BLaER1 treated with 17β-estradiol and CSF1 and Interleukin-3, amounts not matched to agents 10 nM and 100 nM (cell line): ENCODE measurements at regions not wholly inside any gene's neighbourhood (a gene's known extent, or its start where the extent isn't known, plus 50 kb on each side); places are given as distances from the start of the nearest gene placed in this dataset.

Experiments
- H3K27ac ChIP-seq, 11 experiments: shearing (Covaris generic); formaldehyde crosslinking; 2 replicates each; pipeline ENCODE4 v1.8.1; 2022
- H3K27me3 ChIP-seq, 11 experiments: shearing (Covaris generic); formaldehyde crosslinking; 2 replicates each; pipeline ENCODE4 v1.8.1; 2022
- H3K36me3 ChIP-seq, 11 experiments: shearing (Covaris generic); formaldehyde crosslinking; 2 replicates each; pipeline ENCODE4 v1.8.1; 2022
- H3K4me1 ChIP-seq, 10 experiments: shearing (Covaris generic); formaldehyde crosslinking; 2 replicates each; pipeline ENCODE4 v1.8.1; 2022
- H3K4me2 ChIP-seq, 11 experiments: shearing (Covaris generic); formaldehyde crosslinking; 2 replicates each; pipeline ENCODE4 v1.8.1; 2022
- H3K4me3 ChIP-seq, 10 experiments: shearing (Covaris generic); formaldehyde crosslinking; 2 replicates each; pipeline ENCODE4 v1.8.1; 2022
- H3K9ac ChIP-seq, 11 experiments: shearing (Covaris generic); formaldehyde crosslinking; 2 replicates each; pipeline ENCODE4 v1.8.1; 2022
- H3K9me3 ChIP-seq, 11 experiments: shearing (Covaris generic); formaldehyde crosslinking; replicated peaks in 1 of 11; 2 replicates each; pipeline ENCODE4 v1.8.1; 2022
- H4K20me1 ChIP-seq, 11 experiments: shearing (Covaris generic); formaldehyde crosslinking; 2 replicates each; pipeline ENCODE4 v1.8.1; 2022
- Cebpa-rat ChIP-seq, 11 experiments: shearing (Covaris generic); IDR thresholded peaks; 2 replicates each; pipeline ENCODE4 v1.8.1; 2022

- Histone ChIP-seq H3K27me3 (no peaks in the 10 kb centered on the region), H3K27ac (no peak overlapping the region), H3K4me2 (no peak overlapping the region), H4K20me1 (no peaks in the 10 kb centered on the region; a peak in 1 of 22 replicates), H3K4me1 (peaks cover 0 to 14% (median 9%) of the 10 kb centered on the region in 10 experiments; a peak in 9 of 20 replicates), H3K36me3 (no peaks in the 10 kb centered on the region), H3K9me3 (no peaks in the 10 kb centered on the region), H3K9ac (no peak overlapping the region), H3K4me3 (no peak overlapping the region)
- TF ChIP-seq Cebpa-rat (IDR thresholded peaks at IDR 0.05) = no peak
These were observed 187.9 kb upstream of the LYSMD4 start for GRCh38 chr15:99921101-99921500.

- no peak for TF ChIP-seq Cebpa-rat (IDR thresholded peaks at IDR 0.05)
- no peaks in the 10 kb centered on the region for H3K27me3 ChIP-seq
- no peak overlapping the region for H3K4me3 ChIP-seq
- no peak overlapping the region for H3K9ac ChIP-seq
- H3K27ac ChIP-seq = no peak overlapping the region
- peaks cover 0 to 13% (median 9%) of the 10 kb centered on the region in 10 experiments; a peak in 9 of 20 replicates for H3K4me1 ChIP-seq
- no peaks in the 10 kb centered on the region for H4K20me1 ChIP-seq
- no peaks in the 10 kb centered on the region for H3K9me3 ChIP-seq
- H3K4me2 ChIP-seq = no peak overlapping the region
- no peaks in the 10 kb centered on the region for H3K36me3 ChIP-seq
These were observed 184.8 kb upstream of the LYSMD4 start for GRCh38 chr15:99918072-99918471.

GRCh38 chr15:99917252-99917651, 184.0 kb upstream of the LYSMD4 start:
- Histone ChIP-seq H3K4me3 (no peak overlapping the region), H3K4me1 (peaks cover 3 to 18% (median 13%) of the 10 kb centered on the region in 10 experiments; a peak in 18 of 20 replicates), H4K20me1 (no peaks in the 10 kb centered on the region), H3K9ac (no peak overlapping the region), H3K9me3 (no peaks in the 10 kb centered on the region), H3K27ac (no peak overlapping the region), H3K27me3 (no peaks in the 10 kb centered on the region), H3K36me3 (no peaks in the 10 kb centered on the region), H3K4me2 (peak overlapping the region in 6 of 11 experiments; percentile 29 to 62 (median 47); a peak in 9 of 22 replicates)
- TF ChIP-seq Cebpa-rat (IDR thresholded peaks at IDR 0.05) = no peak

- Histone ChIP-seq H3K27me3 (no peaks in the 10 kb centered on the region), H3K27ac (no peak overlapping the region), H3K4me1 (peaks cover 8 to 23% (median 18%) of the 10 kb centered on the region in 10 experiments), H4K20me1 (no peaks in the 10 kb centered on the region), H3K9ac (0 out of 22 replicates have a peak overlapping the region, but pooled peaks of 1 of the 11 experiments have one; percentile 37), H3K4me3 (no peak overlapping the region), H3K36me3 (no peaks in the 10 kb centered on the region), H3K9me3 (no peaks in the 10 kb centered on the region), H3K4me2 (peak overlapping the region in 6 of 11 experiments; percentile 29 to 62 (median 47); a peak in 9 of 22 replicates)
- TF ChIP-seq Cebpa-rat (IDR thresholded peaks at IDR 0.05) = no peak
These were observed 183.5 kb upstream of the LYSMD4 start for GRCh38 chr15:99916668-99917223.

GRCh38 chr15:99914723-99915122, 181.5 kb upstream of the LYSMD4 start:
- Histone ChIP-seq H3K4me1 (peaks cover 13 to 27% (median 21%) of the 10 kb centered on the region in 10 experiments), H3K4me2 (no peak overlapping the region), H3K9me3 (no peaks in the 10 kb centered on the region), H3K27me3 (no peaks in the 10 kb centered on the region), H3K36me3 (no peaks in the 10 kb centered on the region), H3K9ac (no peak overlapping the region), H3K27ac (no peak overlapping the region), H4K20me1 (no peaks in the 10 kb centered on the region), H3K4me3 (no peak overlapping the region)
- TF ChIP-seq Cebpa-rat (IDR thresholded peaks at IDR 0.05) = no peak

GRCh38 chr15:99911816-99912215, 178.6 kb upstream of the LYSMD4 start:
- Histone ChIP-seq H4K20me1 (no peaks in the 10 kb centered on the region), H3K4me3 (no peak overlapping the region), H3K4me1 (peaks cover 13 to 23% (median 18%) of the 10 kb centered on the region in 10 experiments), H3K9me3 (peaks cover 0 to 4% (median 0%) of the 10 kb centered on the region in 11 experiments; a peak in 3 of 22 replicates), H3K27me3 (no peaks in the 10 kb centered on the region), H3K4me2 (peak overlapping the region; percentile 31 to 66 (median 48)), H3K27ac (0 out of 22 replicates have a peak overlapping the region, but pooled peaks of 1 of the 11 experiments have one; percentile 3), H3K9ac (no peak overlapping the region), H3K36me3 (no peaks in the 10 kb centered on the region)
- no peak for TF ChIP-seq Cebpa-rat (IDR thresholded peaks at IDR 0.05)

DNA sequence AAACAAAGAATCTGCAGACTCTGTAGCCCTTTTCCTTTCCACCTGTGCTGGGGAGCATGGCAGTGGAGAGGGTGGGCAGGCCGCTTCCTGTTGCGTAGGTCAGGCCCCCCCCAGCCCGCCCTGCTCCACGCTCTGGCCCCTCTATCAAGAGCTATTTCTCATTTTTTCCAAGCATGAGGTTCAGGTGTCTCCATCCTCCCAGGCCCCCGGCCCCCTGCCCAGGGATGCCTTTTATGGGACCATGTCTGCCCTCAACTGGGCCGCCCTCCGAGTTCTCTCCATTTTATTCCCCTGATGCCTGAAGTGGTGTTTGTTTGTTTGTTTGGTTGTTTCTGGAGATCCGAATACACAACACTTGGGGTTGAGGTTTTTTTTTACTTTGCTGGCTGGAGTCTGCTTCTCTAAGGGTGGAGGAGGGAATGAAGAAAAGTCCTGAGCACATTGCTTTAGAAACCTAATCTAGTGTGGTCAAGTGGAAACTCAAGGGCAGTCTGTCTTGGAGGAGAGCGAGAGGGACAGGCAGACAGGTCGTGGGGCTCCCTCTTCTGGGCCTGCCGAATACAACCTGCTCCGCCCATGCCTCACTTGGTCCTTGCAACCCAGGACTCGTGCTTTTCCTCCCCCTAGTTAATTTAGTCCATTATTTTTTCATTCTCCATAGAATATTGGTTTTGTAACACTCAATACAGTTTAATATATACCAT, 176.5 kb upstream of the LYSMD4 start:
- no peak overlapping the region for H3K9ac ChIP-seq
- no peaks in the 10 kb centered on the region for H3K27me3 ChIP-seq
- no peak overlapping the region for H3K4me3 ChIP-seq
- H3K9me3 ChIP-seq = peaks cover 0 to 4% (median 0%) of the 10 kb centered on the region in 11 experiments; a peak in 3 of 22 replicates
- no peak overlapping the region for H3K4me2 ChIP-seq
- no peak overlapping the region for H3K27ac ChIP-seq
- H3K36me3 ChIP-seq = no peaks in the 10 kb centered on the region
- H3K4me1 ChIP-seq = peaks cover 10 to 25% (median 15%) of the 10 kb centered on the region in 10 experiments
- no peaks in the 10 kb centered on the region for H4K20me1 ChIP-seq
- TF ChIP-seq Cebpa-rat (IDR thresholded peaks at IDR 0.05) = no peak

GRCh38 chr15:99907698-99908097, 174.5 kb upstream of the LYSMD4 start:
- Histone ChIP-seq H3K27ac (no peak overlapping the region), H3K4me3 (no peak overlapping the region), H3K4me1 (peaks cover 10 to 25% (median 15%) of the 10 kb centered on the region in 10 experiments), H3K9me3 (peaks cover 0 to 4% (median 0%) of the 10 kb centered on the region in 11 experiments; a peak in 3 of 22 replicates), H3K4me2 (no peak overlapping the region), H3K9ac (no peak overlapping the region), H3K36me3 (no peaks in the 10 kb centered on the region), H3K27me3 (no peaks in the 10 kb centered on the region), H4K20me1 (no peaks in the 10 kb centered on the region)
- TF ChIP-seq Cebpa-rat (IDR thresholded peaks at IDR 0.05) = no peak

DNA sequence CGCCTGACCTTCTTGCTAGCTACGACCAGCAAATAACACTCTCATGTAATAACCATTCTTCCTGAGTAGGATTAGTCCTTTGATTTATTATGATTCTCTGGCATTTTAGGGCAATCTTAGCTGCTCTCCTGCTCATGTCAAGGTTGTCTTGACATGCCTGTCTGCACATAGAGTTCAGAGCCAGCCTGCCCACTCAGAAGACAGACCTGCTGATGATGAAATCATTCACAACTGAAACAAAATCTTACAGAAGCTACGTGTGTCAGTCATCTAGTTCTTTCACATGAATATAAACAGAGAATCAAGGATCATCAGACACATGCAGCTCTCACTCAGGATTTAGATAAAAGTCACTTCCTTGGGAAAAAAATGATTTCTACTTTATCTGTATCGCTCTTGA, 173.6 kb upstream of the LYSMD4 start:
- H3K36me3 ChIP-seq = no peaks in the 10 kb centered on the region
- H4K20me1 ChIP-seq = no peaks in the 10 kb centered on the region
- H3K27ac ChIP-seq = no peak overlapping the region
- peaks cover 0 to 4% (median 0%) of the 10 kb centered on the region in 11 experiments; a peak in 3 of 22 replicates for H3K9me3 ChIP-seq
- no peak overlapping the region for H3K4me3 ChIP-seq
- TF ChIP-seq Cebpa-rat (IDR thresholded peaks at IDR 0.05) = no peak
- peaks cover 4 to 16% (median 8%) of the 10 kb centered on the region in 10 experiments; a peak in 19 of 20 replicates for H3K4me1 ChIP-seq
- no peak overlapping the region for H3K9ac ChIP-seq
- peak overlapping the region in 4 of 11 experiments; percentile 1 to 21 (median 10); a peak in 2 of 22 replicates for H3K4me2 ChIP-seq
- no peaks in the 10 kb centered on the region for H3K27me3 ChIP-seq
